HEK293 (cell line): ENCODE measurements at regions not wholly inside any gene's neighbourhood (a gene's known extent, or its start where the extent isn't known, plus 50 kb on each side); places are given as distances from the start of the nearest gene placed in this dataset.

Source experiments
- CTCF ChIA-PET: fragments of 350-600 bp; formaldehyde crosslinking; extraction: SDS; loops from one replicate; lab custom pipeline; 2021; ENCODE audit warnings: antibody characterized with exemption; lab: Yijun Ruan, JAX
- POLR2A ChIA-PET: fragments of 300-600 bp; formaldehyde crosslinking; extraction: SDS; loops from one replicate; lab custom pipeline; 2020; ENCODE audit warnings: antibody characterized with exemption, inconsistent platforms; lab: Yijun Ruan, JAX
- H3K27ac ChIP-seq: fragments of 200-500 bp; sonication (Bioruptor generic); 2 replicates; pipeline ENCODE4 v1.5.1; 2014; ENCODE audit warnings: low read depth, low read length, control low read depth, inconsistent platforms; ENCODE audit errors: extremely low read depth
- H3K36me3 ChIP-seq, 2 experiments: fragments of 200-500 bp in 1 of 2; sonication (Bioruptor generic) in 1 of 2; 1 replicate in 1 of 2; 2 replicates in 1 of 2; pipeline ENCODE4 v1.5.1; 2014 to 2017; ENCODE audit warnings: inconsistent platforms in 2 of 2, low read length in 2 of 2; ENCODE audit not compliant: control insufficient read depth in 2 of 2, insufficient read depth in 1 of 2
- H3K4me1 ChIP-seq: fragments of 200-500 bp; sonication (Bioruptor generic); 2 replicates; pipeline ENCODE4 v1.5.1; 2014; ENCODE audit warnings: mild to moderate bottlenecking, low read length, inconsistent platforms; ENCODE audit not compliant: control insufficient read depth, insufficient read depth
- H3K4me3 ChIP-seq: 2 replicates; pipeline ENCODE4 v1.5.1; 2011; ENCODE audit warnings: low read depth, mild to moderate bottlenecking, control low read depth, low read length, moderate library complexity
- H3K9me3 ChIP-seq: fragments of 200-500 bp; sonication (Bioruptor generic); 2 replicates; pipeline ENCODE4 v1.5.1; 2014; ENCODE audit warnings: low read depth, low read length, inconsistent platforms; ENCODE audit not compliant: control insufficient read depth, insufficient read depth
- INSM2 ChIP-seq: fragments of 450-650 bp; formaldehyde crosslinking; IDR thresholded peaks from 2 replicates; pipeline ENCODE4 v1.5.1; 2016; ENCODE audit warnings: missing biosample characterization, missing genetic modification characterization
- KLF1 ChIP-seq: fragments of 450-650 bp; formaldehyde crosslinking; IDR thresholded peaks from 2 replicates; pipeline ENCODE4 v1.5.1; 2016; ENCODE audit warnings: missing biosample characterization, missing genetic modification characterization
- KLF10 ChIP-seq: fragments of 450-650 bp; IDR thresholded peaks from 2 replicates; pipeline ENCODE4 v1.5.1; 2018; ENCODE audit warnings: missing biosample characterization, mild to moderate bottlenecking, missing genetic modification characterization
- PATZ1 ChIP-seq: fragments of 450-650 bp; formaldehyde crosslinking; IDR thresholded peaks from 2 replicates; pipeline ENCODE4 v1.5.1; 2016; ENCODE audit warnings: missing biosample characterization, missing genetic modification characterization
- PRDM10 ChIP-seq: fragments of 450-650 bp; formaldehyde crosslinking; IDR thresholded peaks from 2 replicates; pipeline ENCODE4 v1.5.1; 2016; ENCODE audit warnings: missing biosample characterization, missing genetic modification characterization
- PRDM4 ChIP-seq: fragments of 450-650 bp; formaldehyde crosslinking; IDR thresholded peaks from 2 replicates; pipeline ENCODE4 v1.5.1; 2017; ENCODE audit warnings: missing biosample characterization, missing genetic modification characterization
- REPIN1 ChIP-seq: fragments of 450-650 bp; formaldehyde crosslinking; IDR thresholded peaks from 2 replicates; pipeline ENCODE4 v1.5.1; 2017; ENCODE audit warnings: missing biosample characterization, missing genetic modification characterization, low read depth
- SCRT2 ChIP-seq: fragments of 450-650 bp; formaldehyde crosslinking; IDR thresholded peaks from 2 replicates; pipeline ENCODE4 v1.5.1; 2016; ENCODE audit warnings: missing biosample characterization, missing genetic modification characterization
- SP2 ChIP-seq: fragments of 450-650 bp; formaldehyde crosslinking; IDR thresholded peaks from 2 replicates; pipeline ENCODE4 v1.5.1; 2016; ENCODE audit warnings: missing biosample characterization, missing genetic modification characterization
- ZBTB20 ChIP-seq: fragments of 450-650 bp; formaldehyde crosslinking; IDR thresholded peaks from 2 replicates; pipeline ENCODE4 v1.5.1; 2016; ENCODE audit warnings: missing biosample characterization, missing genetic modification characterization
- ZNF10 ChIP-seq: fragments of 450-650 bp; formaldehyde crosslinking; IDR thresholded peaks from 2 replicates; pipeline ENCODE4 v1.5.1; 2017; ENCODE audit warnings: missing biosample characterization, missing genetic modification characterization
- ZNF112 ChIP-seq: fragments of 450-650 bp; formaldehyde crosslinking; IDR thresholded peaks from 2 replicates; pipeline ENCODE4 v1.5.0; 2017; ENCODE audit warnings: missing biosample characterization, missing genetic modification characterization
- ZNF133 ChIP-seq: fragments of 450-650 bp; formaldehyde crosslinking; IDR thresholded peaks from 2 replicates; pipeline ENCODE4 v1.5.1; 2016; ENCODE audit warnings: missing biosample characterization, missing genetic modification characterization
- ZNF174 ChIP-seq: fragments of 450-650 bp; formaldehyde crosslinking; IDR thresholded peaks from 2 replicates; pipeline ENCODE4 v1.5.0; 2017; ENCODE audit warnings: missing biosample characterization, mild to moderate bottlenecking, missing genetic modification characterization
- ZNF211 ChIP-seq: fragments of 450-650 bp; formaldehyde crosslinking; IDR thresholded peaks from 2 replicates; pipeline ENCODE4 v1.5.1; 2016; ENCODE audit warnings: low read depth, missing biosample characterization, missing genetic modification characterization
- ZNF274 ChIP-seq, 2 experiments: fragments of 200-500 bp in 1 of 2; fragments of 450-650 bp in 1 of 2; sonication (Bioruptor generic) in 1 of 2; formaldehyde crosslinking in 1 of 2; IDR thresholded peaks; 2 replicates each; pipeline versions ENCODE4 v1.5.1 to v1.6.1; 2014 to 2016; ENCODE audit warnings: borderline replicate concordance in 1 of 2, inconsistent platforms in 1 of 2, low read length in 1 of 2, missing biosample characterization in 1 of 2, missing genetic modification characterization in 1 of 2
- ZNF324 ChIP-seq: fragments of 450-650 bp; formaldehyde crosslinking; IDR thresholded peaks from 2 replicates; pipeline ENCODE4 v1.5.1; 2016; ENCODE audit warnings: missing biosample characterization, missing genetic modification characterization
- ZNF37A ChIP-seq: fragments of 450-650 bp; IDR thresholded peaks from 2 replicates; pipeline ENCODE4 v1.5.1; 2018; ENCODE audit warnings: missing biosample characterization, missing genetic modification characterization
- ZNF394 ChIP-seq: fragments of 450-650 bp; formaldehyde crosslinking; IDR thresholded peaks from 2 replicates; pipeline ENCODE4 v1.5.1; 2016; ENCODE audit warnings: missing biosample characterization, missing genetic modification characterization, mild to moderate bottlenecking, moderate library complexity, borderline replicate concordance
- ZNF404 ChIP-seq: fragments of 450-650 bp; formaldehyde crosslinking; IDR thresholded peaks from 2 replicates; pipeline ENCODE4 v1.5.1; 2017; ENCODE audit warnings: missing biosample characterization, missing genetic modification characterization
- ZNF549 ChIP-seq: fragments of 450-650 bp; IDR thresholded peaks from 2 replicates; pipeline ENCODE4 v1.5.1; 2018; ENCODE audit warnings: missing biosample characterization, missing genetic modification characterization, mild to moderate bottlenecking, inconsistent platforms, moderate library complexity
- ZNF580 ChIP-seq: fragments of 450-650 bp; formaldehyde crosslinking; IDR thresholded peaks from 2 replicates; pipeline ENCODE4 v1.5.1; 2016; ENCODE audit warnings: missing biosample characterization, missing genetic modification characterization
- ZNF654 ChIP-seq: fragments of 450-650 bp; formaldehyde crosslinking; IDR thresholded peaks from 2 replicates; pipeline ENCODE4 v1.5.1; 2016; ENCODE audit warnings: low read depth, missing biosample characterization, missing genetic modification characterization
- ZNF791 ChIP-seq: fragments of 450-650 bp; formaldehyde crosslinking; IDR thresholded peaks from 2 replicates; pipeline ENCODE4 v1.5.1; 2016; ENCODE audit warnings: missing biosample characterization, missing genetic modification characterization
- ZNF792 ChIP-seq: fragments of 450-650 bp; formaldehyde crosslinking; IDR thresholded peaks from 2 replicates; pipeline ENCODE4 v1.5.1; 2016; ENCODE audit warnings: missing biosample characterization, missing genetic modification characterization
- ZNF843 ChIP-seq: fragments of 450-650 bp; formaldehyde crosslinking; IDR thresholded peaks from 2 replicates; pipeline ENCODE4 v1.5.1; 2016; ENCODE audit warnings: missing biosample characterization, missing genetic modification characterization
- ZSCAN30 ChIP-seq: fragments of 450-650 bp; IDR thresholded peaks from 2 replicates; pipeline ENCODE4 v1.5.1; 2018; ENCODE audit warnings: missing biosample characterization, mild to moderate bottlenecking, missing genetic modification characterization, moderate library complexity

GRCh38 chr5:3210531-3210930 lies 385.1 kb upstream of the IRX1 start:
- ChIA-PET POLR2A (no interaction called here), CTCF (no interaction called here)
- H3K9me3 ChIP-seq, result no peaks in the 10 kb centered on the region
- no peaks in the 10 kb centered on the region for H3K36me3 ChIP-seq
- no peak overlapping the region for H3K4me3 ChIP-seq
- TF ChIP-seq SCRT2 (tag by site-specific recombination), result no peak
- TF ChIP-seq ZNF174 (tag by site-specific recombination), result no peak
- no peak for TF ChIP-seq ZNF792 (tag by site-specific recombination)
- TF ChIP-seq ZNF843 (tag by site-specific recombination), result no peak
- no peak for TF ChIP-seq ZNF37A
- TF ChIP-seq ZNF324 (tag by site-specific recombination), result no peak
- TF ChIP-seq ZNF654 (tag by site-specific recombination), result no peak
- no peak for TF ChIP-seq INSM2
- TF ChIP-seq KLF1 (tag by site-specific recombination), result no peak
- no peak for TF ChIP-seq ZNF580 (tag by site-specific recombination)
- no peak for TF ChIP-seq ZNF10
- no peak for TF ChIP-seq REPIN1 (tag by site-specific recombination)
- no peak for TF ChIP-seq ZNF112 (tag by site-specific recombination)
- H3K27ac ChIP-seq, result no peak overlapping the region
- no peaks in the 10 kb centered on the region for H3K4me1 ChIP-seq

GRCh38 chr5:3209918-3210317 lies 385.7 kb upstream of the IRX1 start:
- Histone ChIP-seq H3K27ac (no peak overlapping the region), H3K36me3 (no peaks in the 10 kb centered on the region), H3K9me3 (no peaks in the 10 kb centered on the region), H3K4me1 (no peaks in the 10 kb centered on the region), H3K4me3 (no peak overlapping the region)
- CTCF ChIA-PET, result no interaction called here
- POLR2A ChIA-PET, result no interaction called here
- TF ChIP-seq ZNF580 (tag by site-specific recombination) (no peak), ZNF394 (tag by site-specific recombination) (no peak), ZNF404 (no peak), KLF10 (tag by site-specific recombination) (no peak), PRDM4 (tag by site-specific recombination) (no peak), ZNF791 (tag by site-specific recombination) (no peak), PATZ1 (tag by site-specific recombination) (no peak), ZNF549 (tag by site-specific recombination) (no peak), ZNF112 (tag by site-specific recombination) (no peak), ZBTB20 (tag by site-specific recombination) (no peak), SP2 (tag by site-specific recombination) (no peak), ZNF211 (tag by site-specific recombination) (no peak), PRDM10 (no peak), ZNF133 (tag by site-specific recombination) (no peak), ZNF274 (IDR thresholded peaks at IDR 0.05; ENCODE audit: low read length) (no peak), ZNF274 (tag by site-specific recombination; IDR thresholded peaks at IDR 0.05; ENCODE audit: borderline replicate concordance) (no peak), ZSCAN30 (tag by site-specific recombination) (no peak)
